GM20000 (cell line): ENCODE measurements at regions not wholly inside any gene's neighbourhood (a gene's known extent, or its start where the extent isn't known, plus 50 kb on each side); places are given as distances from the start of the nearest gene placed in this dataset.

ENCODE experiments used
- DNase-seq: peaks from one replicate; pipeline ENCODE4 v3.0.0; 2012; ENCODE audit warnings: low spot score
- TF ChIP-seq, protein P1 (sequence below): IDR thresholded peaks from 2 replicates; pipeline ENCODE4 v1.5.1; 2012; ENCODE audit warnings: mild to moderate bottlenecking, control low read depth; ENCODE audit errors: extremely low read depth, missing control alignments

DNA sequence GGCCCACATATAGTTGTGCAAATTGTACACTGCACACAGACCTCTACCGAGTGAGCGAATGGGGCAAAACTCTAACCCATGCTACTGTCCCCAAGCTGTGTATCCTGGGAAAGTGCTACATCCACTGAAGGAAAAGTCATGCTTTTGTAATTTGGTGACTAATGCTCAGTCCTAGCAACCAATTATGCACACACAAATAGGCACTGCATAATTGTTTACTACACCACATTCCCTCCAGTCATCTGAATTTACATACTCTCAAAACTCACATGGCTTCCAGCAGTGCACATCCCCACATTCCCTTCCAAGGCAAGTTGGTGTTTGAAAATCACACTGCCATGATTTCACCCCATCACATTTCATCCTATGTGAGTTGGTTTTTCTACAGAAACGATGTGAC lies 125.9 kb upstream of the OSMR start:
- TF ChIP-seq, protein P1, sequence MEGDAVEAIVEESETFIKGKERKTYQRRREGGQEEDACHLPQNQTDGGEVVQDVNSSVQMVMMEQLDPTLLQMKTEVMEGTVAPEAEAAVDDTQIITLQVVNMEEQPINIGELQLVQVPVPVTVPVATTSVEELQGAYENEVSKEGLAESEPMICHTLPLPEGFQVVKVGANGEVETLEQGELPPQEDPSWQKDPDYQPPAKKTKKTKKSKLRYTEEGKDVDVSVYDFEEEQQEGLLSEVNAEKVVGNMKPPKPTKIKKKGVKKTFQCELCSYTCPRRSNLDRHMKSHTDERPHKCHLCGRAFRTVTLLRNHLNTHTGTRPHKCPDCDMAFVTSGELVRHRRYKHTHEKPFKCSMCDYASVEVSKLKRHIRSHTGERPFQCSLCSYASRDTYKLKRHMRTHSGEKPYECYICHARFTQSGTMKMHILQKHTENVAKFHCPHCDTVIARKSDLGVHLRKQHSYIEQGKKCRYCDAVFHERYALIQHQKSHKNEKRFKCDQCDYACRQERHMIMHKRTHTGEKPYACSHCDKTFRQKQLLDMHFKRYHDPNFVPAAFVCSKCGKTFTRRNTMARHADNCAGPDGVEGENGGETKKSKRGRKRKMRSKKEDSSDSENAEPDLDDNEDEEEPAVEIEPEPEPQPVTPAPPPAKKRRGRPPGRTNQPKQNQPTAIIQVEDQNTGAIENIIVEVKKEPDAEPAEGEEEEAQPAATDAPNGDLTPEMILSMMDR, result no peak
- DNase-seq, result no peak

DNA sequence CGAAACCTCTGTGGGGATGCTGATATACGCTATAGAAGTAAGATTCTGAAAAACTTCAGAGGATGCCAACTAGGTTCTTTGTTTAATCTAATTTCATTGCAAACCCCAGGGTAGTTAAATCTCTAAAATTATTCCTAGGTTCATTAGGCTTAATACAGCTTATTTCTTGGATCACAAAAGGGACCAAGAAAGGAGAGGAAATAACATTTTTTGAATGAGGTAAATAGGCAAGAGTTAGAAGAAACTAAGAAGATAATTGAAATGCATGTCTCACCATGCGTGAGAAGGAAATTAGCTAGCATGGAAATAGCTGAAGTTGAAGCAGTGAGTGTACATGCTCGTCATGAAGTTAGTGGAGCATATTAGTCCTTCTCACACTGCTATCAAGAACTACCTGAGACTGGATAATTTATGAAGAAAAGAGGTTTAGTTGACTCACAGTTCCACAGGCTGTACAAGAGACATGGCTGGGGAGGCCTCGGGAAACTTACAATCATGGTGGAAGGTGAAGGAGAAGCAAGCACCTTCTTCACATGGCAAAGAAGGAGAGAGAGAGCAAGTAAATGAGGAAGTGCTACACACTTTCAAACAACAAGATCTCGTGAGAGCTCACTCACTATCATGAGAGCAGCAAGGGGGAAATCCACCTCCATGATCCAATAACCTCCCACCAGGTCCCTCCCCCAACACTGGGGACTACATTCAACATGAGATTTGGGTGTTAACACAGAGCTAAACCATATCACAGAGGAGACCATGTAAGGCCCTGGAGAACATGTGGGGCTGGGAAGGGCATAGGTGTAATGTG lies 125.1 kb upstream of the OSMR start:
- TF ChIP-seq, protein P1, result no peak
- DNase-seq, result no peak

DNA sequence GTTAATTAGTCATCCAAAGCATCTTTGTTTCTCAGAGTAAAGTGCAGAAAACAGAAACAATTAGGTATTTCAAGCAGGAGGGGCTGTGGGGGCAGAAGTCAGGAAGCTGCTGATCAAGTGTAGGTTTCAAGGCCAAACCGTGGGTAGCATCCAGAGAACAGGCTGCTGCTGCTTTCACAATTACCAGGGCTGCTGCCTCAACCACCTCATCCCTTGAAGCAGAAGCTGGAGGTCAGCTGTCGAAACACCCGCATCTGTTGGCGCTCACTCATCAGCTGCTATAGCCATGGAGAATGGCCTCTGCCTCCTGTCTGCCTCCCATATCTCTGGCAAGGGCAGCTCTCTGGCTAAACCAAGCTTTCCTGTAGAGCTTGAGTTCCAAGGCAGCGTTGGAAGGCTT lies 122.9 kb upstream of the OSMR start:
- no peak for DNase-seq
- TF ChIP-seq, protein P1, result no peak

DNA sequence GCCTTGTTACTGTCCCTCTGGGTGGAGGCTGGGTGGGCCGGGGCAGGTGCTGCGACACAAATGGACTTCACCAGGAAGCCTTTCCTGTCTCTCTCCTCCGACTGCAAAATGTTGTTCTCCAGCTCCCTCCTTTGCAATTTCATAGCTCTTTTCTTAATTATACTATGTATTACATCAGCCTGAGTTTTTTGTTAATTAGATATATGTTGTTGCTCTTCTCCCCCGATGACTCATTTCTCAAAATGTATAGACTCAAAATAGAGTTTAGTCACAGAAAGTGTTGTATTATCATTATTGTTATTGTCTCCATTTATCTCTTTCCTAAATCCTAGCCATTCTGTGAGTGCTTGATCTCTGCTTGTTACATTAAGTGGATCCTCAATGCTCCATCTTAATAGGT lies 122.4 kb upstream of the OSMR start:
- TF ChIP-seq, protein P1, result no peak
- no peak for DNase-seq

DNA sequence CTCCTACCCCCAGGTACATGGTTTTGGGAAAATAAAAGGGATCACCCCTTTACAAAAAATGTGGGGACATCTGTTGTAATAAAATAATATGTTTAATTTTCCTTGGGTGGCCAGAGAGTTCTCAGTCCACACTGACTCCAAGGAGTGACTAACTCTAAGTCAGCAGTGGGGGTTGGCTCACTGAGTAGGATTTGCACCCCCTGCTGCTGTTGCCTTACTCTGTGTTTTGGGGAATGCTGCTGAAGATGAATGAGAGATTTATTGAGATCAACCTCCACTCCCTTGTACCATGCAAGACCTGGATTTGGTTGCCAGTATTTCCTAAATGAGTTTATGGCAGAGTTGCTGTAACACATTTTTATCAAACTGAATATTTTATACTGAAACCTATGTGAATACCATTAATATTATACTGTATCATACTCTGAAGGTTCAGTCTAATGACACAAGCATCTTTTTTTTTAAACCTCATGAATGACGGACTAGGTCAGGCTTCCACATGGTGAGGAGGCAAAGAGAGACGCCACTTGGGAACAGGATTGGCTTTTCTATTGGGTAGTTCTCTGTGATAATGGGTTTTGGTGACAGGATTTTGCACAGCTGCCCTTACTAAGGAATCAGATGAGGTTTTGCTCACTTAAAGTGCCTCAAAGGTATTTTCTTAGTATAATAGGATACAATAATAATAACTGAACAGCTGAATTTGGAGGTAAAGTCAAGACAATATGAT lies 121.3 kb upstream of the OSMR start:
- TF ChIP-seq, protein P1, result no peak
- DNase-seq, result no peak

DNA sequence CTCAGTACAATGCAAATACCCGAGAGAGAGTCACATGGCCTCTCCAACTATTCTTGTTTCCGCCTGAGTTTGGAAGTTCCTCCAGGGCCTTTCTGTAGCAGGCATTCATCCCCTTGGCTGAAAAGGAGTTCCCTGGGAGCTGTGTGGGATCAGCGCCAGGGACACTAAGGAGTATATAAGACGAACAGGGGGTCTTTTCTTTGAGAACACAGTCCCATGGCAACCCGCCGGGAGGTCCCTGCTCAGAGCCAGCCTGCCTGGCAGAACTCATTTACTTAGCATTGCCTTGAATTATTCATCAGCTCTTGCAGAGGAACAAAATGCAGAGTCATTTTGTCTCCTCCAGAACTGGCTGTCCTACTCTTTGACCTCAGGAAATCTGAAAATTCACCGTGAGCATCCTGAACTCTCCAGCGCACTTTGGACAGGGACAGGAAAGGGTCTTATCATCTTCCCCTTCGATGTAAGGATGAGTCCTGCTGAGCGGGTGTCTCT lies 120.4 kb upstream of the OSMR start:
- TF ChIP-seq, protein P1, result no peak
- DNase-seq, result no peak

DNA sequence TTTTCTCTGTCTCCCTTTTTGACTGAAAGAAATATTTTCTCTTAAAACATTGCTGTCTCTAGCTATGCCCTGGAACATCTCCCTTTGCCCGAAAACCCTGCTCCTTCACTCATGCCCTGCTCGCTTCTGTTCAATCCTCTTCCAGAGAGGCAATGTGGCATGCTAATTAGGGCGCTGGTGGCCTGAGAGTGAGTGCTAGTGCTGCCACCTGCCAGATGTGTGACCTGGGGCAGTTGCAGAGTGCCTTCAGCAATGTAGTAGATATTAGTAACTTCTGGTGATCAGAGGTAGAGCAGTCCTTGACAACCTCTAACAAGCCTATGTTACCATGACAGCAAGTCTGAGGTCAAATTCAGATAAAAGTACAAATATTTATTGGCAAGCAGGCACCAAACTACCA lies 119.5 kb upstream of the OSMR start:
- TF ChIP-seq, protein P1, result no peak
- DNase-seq, result no peak
